Natural killer cell (primary cell): ENCODE measurements at regions not wholly inside any gene's neighbourhood (a gene's known extent, or its start where the extent isn't known, plus 50 kb on each side); places are given as distances from the start of the nearest gene placed in this dataset.
"Not testable (repeated sequence)": the region's sequence is repeated elsewhere in the genome, so short reads cannot be mapped to it uniquely, and the experiment has no call there.

Source experiments
- ATAC-seq, 3 donors: fragments of 150-1000 bp in 2 of 3; fragments of 200-7000 bp in 1 of 3; cut with Tn5 transposase; 1 replicate in 1 of 3; 2 replicates in 2 of 3; pipeline ENCODE4 v1.10.0; 2021; ENCODE audit warnings: mild to moderate bottlenecking in 2 of 3, moderate library complexity in 2 of 3
- DNase-seq, 2 donors: peaks; one replicate each; pipeline versions ENCODE4 v3.0.0 to v3.0.0-alpha.2; 2013 to 2021; ENCODE audit warnings: mixed read lengths in 1 of 2
- H3K27ac ChIP-seq: one replicate; pipeline ENCODE4 v1.5.1; 2013; ENCODE audit warnings: mild to moderate bottlenecking, low read length
- H3K27me3 ChIP-seq: one replicate; pipeline ENCODE4 v1.6.1; 2013; ENCODE audit warnings: low read length; ENCODE audit not compliant: control insufficient read depth, insufficient read depth
- H3K36me3 ChIP-seq: one replicate; pipeline ENCODE4 v1.6.1; 2013; ENCODE audit warnings: low read length; ENCODE audit not compliant: control insufficient read depth, insufficient read depth
- H3K4me1 ChIP-seq: one replicate; pipeline ENCODE4 v1.6.1; 2013; ENCODE audit warnings: low read length; ENCODE audit not compliant: control insufficient read depth, insufficient read depth
- H3K4me3 ChIP-seq: one replicate; pipeline ENCODE4 v1.5.1; 2013; ENCODE audit warnings: low read length
- H3K9me3 ChIP-seq: one replicate; pipeline ENCODE4 v1.6.1; 2013; ENCODE audit warnings: low read length; ENCODE audit not compliant: control insufficient read depth, insufficient read depth
- H3K27ac Mint-ChIP-seq, 2 donors: one replicate each; pipeline ENCODE4 v1.8.0; 2022; ENCODE audit warnings: mild to moderate bottlenecking in 2 of 2, mixed read lengths in 2 of 2, moderate library complexity in 1 of 2
- H3K27me3 Mint-ChIP-seq, 2 donors: one replicate each; pipeline ENCODE4 v1.8.0; 2022; ENCODE audit warnings: low read depth in 2 of 2, mixed read lengths in 2 of 2
- H3K36me3 Mint-ChIP-seq: one replicate; pipeline ENCODE4 v1.8.0; 2022; ENCODE audit warnings: mixed read lengths
- H3K4me1 Mint-ChIP-seq, 2 donors: one replicate each; pipeline ENCODE4 v1.8.0; 2022; ENCODE audit warnings: mixed read lengths in 2 of 2
- H3K4me3 Mint-ChIP-seq: one replicate; pipeline ENCODE4 v1.8.0; 2022; ENCODE audit warnings: mild to moderate bottlenecking, moderate library complexity, mixed read lengths
- H3K9me3 Mint-ChIP-seq, 2 donors: one replicate each; pipeline ENCODE4 v1.8.0; 2022; ENCODE audit warnings: mixed read lengths in 2 of 2
- WGBS: methylation state at CpG from one replicate; pipeline ENCODE4 v1.1.7; 2013; ENCODE audit warnings: missing lambda C conversion rate; ENCODE audit not compliant: insufficient coverage; 5-methylcytosine and 5-hydroxymethylcytosine counted together
- intact Hi-C: fragments of 100-400 bp; cut with micrococcal nuclease; formaldehyde crosslinking; loops from one replicate; pipeline ENCODE4 v1.14.2; 2022

- H3K27me3 ChIP-seq, DNase-seq, H3K9me3 ChIP-seq, intact Hi-C loops, H3K4me1 ChIP-seq, H3K4me3 ChIP-seq, H3K4me1 Mint-ChIP-seq, H3K27ac Mint-ChIP-seq, H3K9me3 Mint-ChIP-seq, H3K27ac ChIP-seq, H3K4me3 Mint-ChIP-seq, H3K36me3 ChIP-seq, H3K36me3 Mint-ChIP-seq, H3K27me3 Mint-ChIP-seq: not testable (repeated sequence)
- 55% methylated on average over 1 of the region's 1 CpG for WGBS
- peak in 1 of 3 donors; percentile 34 for ATAC-seq
These were observed 56.2 kb downstream of the SPATA31A6 start for GRCh38 chr9:42239445-42240260.

GRCh38 chr9:42240261-42240579 lies 56.8 kb downstream of the SPATA31A6 start:
- H3K4me1 Mint-ChIP-seq, H3K4me3 ChIP-seq, H3K36me3 Mint-ChIP-seq, H3K27ac Mint-ChIP-seq, H3K27ac ChIP-seq, H3K9me3 ChIP-seq, H3K36me3 ChIP-seq, H3K27me3 Mint-ChIP-seq, DNase-seq, H3K9me3 Mint-ChIP-seq, H3K4me3 Mint-ChIP-seq, intact Hi-C loops, H3K4me1 ChIP-seq, H3K27me3 ChIP-seq: not testable (repeated sequence)
- ATAC-seq, result peak in 1 of 3 donors; percentile 16
- no CpG with 5 or more reads among the region's 1 CpG for WGBS

- H3K27ac ChIP-seq, H3K4me3 ChIP-seq, intact Hi-C loops, H3K27me3 ChIP-seq, H3K27ac Mint-ChIP-seq, H3K27me3 Mint-ChIP-seq, H3K4me1 ChIP-seq, ATAC-seq, H3K4me3 Mint-ChIP-seq, H3K9me3 ChIP-seq, H3K4me1 Mint-ChIP-seq, H3K36me3 Mint-ChIP-seq, DNase-seq, H3K9me3 Mint-ChIP-seq, H3K36me3 ChIP-seq: not testable (repeated sequence)
- WGBS, result no CpG with 5 or more reads among the region's 2 CpGs
These were observed 59.8 kb downstream of the SPATA31A6 start for GRCh38 chr9:42243211-42243610.

- H3K4me1 Mint-ChIP-seq, H3K27me3 ChIP-seq, H3K9me3 ChIP-seq, H3K27ac Mint-ChIP-seq, H3K4me3 Mint-ChIP-seq, H3K36me3 ChIP-seq, H3K9me3 Mint-ChIP-seq, H3K27me3 Mint-ChIP-seq, H3K36me3 Mint-ChIP-seq, DNase-seq, H3K27ac ChIP-seq, intact Hi-C loops, H3K4me3 ChIP-seq, H3K4me1 ChIP-seq, ATAC-seq: not testable (repeated sequence)
- no CpG with 5 or more reads among the region's 3 CpGs for WGBS
These were observed 60.4 kb downstream of the SPATA31A6 start for GRCh38 chr9:42243822-42244221.

GRCh38 chr9:42268729-42269128 lies 85.3 kb downstream of the SPATA31A6 start:
- Mint-ChIP-seq H3K9me3 (peaks cover 10 to 14% of the 10 kb centered on the region in 2 donors), H3K36me3 (peaks cover 12% of the 10 kb centered on the region)
- 51% methylated on average over 6 of the region's 6 CpGs for WGBS
- H3K9me3 ChIP-seq, H3K27ac ChIP-seq, H3K27ac Mint-ChIP-seq, intact Hi-C loops, DNase-seq, H3K36me3 ChIP-seq, H3K4me1 ChIP-seq, ATAC-seq, H3K27me3 Mint-ChIP-seq, H3K4me1 Mint-ChIP-seq, H3K4me3 ChIP-seq, H3K4me3 Mint-ChIP-seq, H3K27me3 ChIP-seq: not testable (repeated sequence)

- H3K27ac ChIP-seq, H3K27ac Mint-ChIP-seq, H3K4me3 Mint-ChIP-seq, intact Hi-C loops, ATAC-seq, DNase-seq, H3K27me3 Mint-ChIP-seq, H3K4me1 ChIP-seq, H3K36me3 Mint-ChIP-seq, H3K9me3 ChIP-seq, H3K36me3 ChIP-seq, H3K4me3 ChIP-seq, H3K9me3 Mint-ChIP-seq, H3K27me3 ChIP-seq, H3K4me1 Mint-ChIP-seq: not testable (repeated sequence)
- WGBS, result 93% methylated on average over 11 of the region's 11 CpGs
These were observed 85.7 kb downstream of the SPATA31A6 start for GRCh38 chr9:42269171-42269570.

DNA sequence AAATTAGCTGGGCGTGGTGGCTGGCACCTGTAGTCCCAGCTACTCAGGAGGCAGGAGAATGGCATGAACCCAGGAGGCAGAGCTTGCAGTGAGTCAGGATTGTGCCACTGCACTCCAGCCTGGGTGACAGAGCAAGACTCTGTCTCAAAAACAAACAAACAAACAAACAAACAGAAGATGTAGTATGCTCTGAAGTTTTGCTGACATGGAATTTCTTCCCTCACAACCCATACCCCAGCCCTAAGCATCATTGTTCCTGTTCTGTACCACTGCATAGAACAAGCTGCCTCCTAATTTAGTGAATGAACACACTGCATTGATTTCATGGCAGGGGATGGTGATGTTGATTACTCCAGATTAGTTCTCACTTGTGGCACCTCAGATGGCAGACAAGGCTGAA lies 89.7 kb downstream of the SPATA31A6 start:
- H3K27ac Mint-ChIP-seq, intact Hi-C loops, H3K36me3 Mint-ChIP-seq, H3K4me1 Mint-ChIP-seq, H3K9me3 Mint-ChIP-seq, H3K36me3 ChIP-seq, H3K4me3 ChIP-seq, ATAC-seq, H3K27ac ChIP-seq, H3K27me3 ChIP-seq, H3K9me3 ChIP-seq, H3K27me3 Mint-ChIP-seq, H3K4me1 ChIP-seq, H3K4me3 Mint-ChIP-seq, DNase-seq: not testable (repeated sequence)
- WGBS, result 95% methylated on average over 1 of the region's 1 CpG
